CD8-positive, alpha-beta memory T cell (primary cell): ENCODE measurements at regions not wholly inside any gene's neighbourhood (a gene's known extent, or its start where the extent isn't known, plus 50 kb on each side); places are given as distances from the start of the nearest gene placed in this dataset.
A peak's percentile ranks its signal among the peaks of the same experiment; 100 is the strongest.

ENCODE experiments used
- CTCF ChIA-PET: fragments of 350-600 bp; sonication (Branson Sonifier 250); formaldehyde crosslinking; loops from one replicate; lab custom pipeline; 2021; ENCODE audit warnings: antibody characterized with exemption; lab: Charles Lee
- POLR2A ChIA-PET: fragments of 350-600 bp; sonication (Branson Sonifier 250); formaldehyde crosslinking; loops from one replicate; lab custom pipeline; 2021; ENCODE audit warnings: antibody characterized with exemption; lab: Charles Lee
- DNase-seq, 5 donors: peaks; one replicate each; pipeline versions ENCODE4 v3.0.0 to v3.0.0-alpha.2; 2020 to 2022; ENCODE audit warnings: mixed read lengths in 1 of 5
- H3K27ac ChIP-seq: one replicate; pipeline ENCODE4 v1.7.0; 2013; ENCODE audit warnings: low read depth, mild to moderate bottlenecking, low read length, moderate library complexity
- H3K27me3 ChIP-seq: 2 replicates; pipeline ENCODE4 v1.7.0; 2013; ENCODE audit warnings: low read length, mild to moderate bottlenecking; ENCODE audit not compliant: insufficient read depth, poor library complexity, severe bottlenecking
- H3K36me3 ChIP-seq: 2 replicates; pipeline ENCODE4 v1.7.0; 2013; ENCODE audit warnings: mild to moderate bottlenecking, low read length, moderate library complexity; ENCODE audit not compliant: insufficient read depth
- H3K4me1 ChIP-seq: 2 replicates; pipeline ENCODE4 v1.7.0; 2013; ENCODE audit warnings: mild to moderate bottlenecking, low read length, moderate library complexity; ENCODE audit not compliant: insufficient read depth
- H3K4me3 ChIP-seq: 2 replicates; pipeline ENCODE4 v1.7.0; 2013; ENCODE audit warnings: mild to moderate bottlenecking, low read length
- H3K9me3 ChIP-seq: 2 replicates; pipeline ENCODE4 v1.7.0; 2013; ENCODE audit warnings: mild to moderate bottlenecking, low read length
- H3K27ac Mint-ChIP-seq, 8 donors: one replicate each; pipeline ENCODE4 v1.8.0; 2020 to 2021; ENCODE audit warnings: mixed read lengths in 8 of 8, mild to moderate bottlenecking in 6 of 8, inconsistent platforms in 3 of 8, moderate library complexity in 3 of 8
- H3K27me3 Mint-ChIP-seq, 2 donors: one replicate each; pipeline ENCODE4 v1.8.0; 2020 to 2021; ENCODE audit warnings: mixed read lengths in 2 of 2, mild to moderate bottlenecking in 1 of 2, moderate library complexity in 1 of 2
- H3K36me3 Mint-ChIP-seq, 3 donors: one replicate each; pipeline ENCODE4 v1.8.0; 2020 to 2021; ENCODE audit warnings: mixed read lengths in 3 of 3, inconsistent platforms in 1 of 3, mild to moderate bottlenecking in 1 of 3
- H3K4me1 Mint-ChIP-seq, 3 donors: one replicate each; pipeline ENCODE4 v1.8.0; 2020 to 2021; ENCODE audit warnings: mixed read lengths in 3 of 3, inconsistent platforms in 1 of 3, mild to moderate bottlenecking in 1 of 3
- H3K4me3 Mint-ChIP-seq, 7 donors: one replicate each; pipeline ENCODE4 v1.8.0; 2020 to 2021; ENCODE audit warnings: mixed read lengths in 7 of 7, mild to moderate bottlenecking in 6 of 7, moderate library complexity in 4 of 7, inconsistent platforms in 2 of 7
- H3K9me3 Mint-ChIP-seq, 5 donors: one replicate each; pipeline ENCODE4 v1.8.0; 2020 to 2022; ENCODE audit warnings: mixed read lengths in 5 of 5, mild to moderate bottlenecking in 3 of 5, moderate library complexity in 2 of 5, inconsistent platforms in 1 of 5

DNA sequence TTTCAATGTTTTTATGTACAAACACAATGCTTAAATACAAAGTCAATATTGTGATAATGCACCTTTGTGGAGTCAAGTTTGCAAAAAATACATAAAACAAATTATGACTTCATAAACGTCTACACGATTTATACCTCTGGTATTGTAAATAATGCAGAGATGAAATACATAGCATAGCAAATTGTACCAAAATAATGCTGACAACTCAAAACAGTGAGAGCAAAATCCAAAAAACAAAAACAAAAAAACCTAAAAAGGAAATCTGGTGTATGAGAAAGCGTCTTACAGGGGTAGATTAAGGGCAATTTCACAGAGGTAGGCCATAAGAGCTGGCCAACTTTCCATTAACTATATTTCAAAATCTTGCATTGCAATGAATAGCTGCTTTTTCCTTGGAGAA, 161.5 kb upstream of the LRRC7 start:
- H3K36me3 ChIP-seq: no peaks in the 10 kb centered on the region
- CTCF ChIA-PET: no interaction called here
- no peak for DNase-seq
- H3K4me1 ChIP-seq: no peaks in the 10 kb centered on the region
- H3K9me3 Mint-ChIP-seq: peaks cover 0 to 14% (median 3%) of the 10 kb centered on the region in 5 donors
- no peak overlapping the region for H3K4me3 Mint-ChIP-seq
- H3K27ac Mint-ChIP-seq: no peak overlapping the region
- no peak overlapping the region for H3K27ac ChIP-seq
- no peaks in the 10 kb centered on the region for H3K4me1 Mint-ChIP-seq
- no peaks in the 10 kb centered on the region for H3K27me3 Mint-ChIP-seq
- H3K9me3 ChIP-seq: no peaks in the 10 kb centered on the region
- H3K4me3 ChIP-seq: no peak overlapping the region
- H3K36me3 Mint-ChIP-seq: no peaks in the 10 kb centered on the region
- POLR2A ChIA-PET: no interaction called here
- H3K27me3 ChIP-seq: no peaks in the 10 kb centered on the region

- Mint-ChIP-seq H3K4me3 (no peak overlapping the region), H3K4me1 (no peaks in the 10 kb centered on the region), H3K27ac (no peak overlapping the region), H3K27me3 (no peaks in the 10 kb centered on the region), H3K36me3 (no peaks in the 10 kb centered on the region), H3K9me3 (peaks cover 0 to 11% (median 5%) of the 10 kb centered on the region in 5 donors)
- no peak overlapping the region for H3K4me3 ChIP-seq
- H3K27ac ChIP-seq: no peak overlapping the region
- no peaks in the 10 kb centered on the region for H3K4me1 ChIP-seq
- no peak for DNase-seq
- H3K36me3 ChIP-seq: no peaks in the 10 kb centered on the region
- CTCF ChIA-PET: no interaction called here
- POLR2A ChIA-PET: no interaction called here
- no peaks in the 10 kb centered on the region for H3K9me3 ChIP-seq
- no peaks in the 10 kb centered on the region for H3K27me3 ChIP-seq
Observed at GRCh38 chr1:69409731-69410456, 157.8 kb upstream of the LRRC7 start.

GRCh38 chr1:69410457-69410850, 157.3 kb upstream of the LRRC7 start:
- Histone ChIP-seq H3K4me1 (no peaks in the 10 kb centered on the region), H3K27me3 (no peaks in the 10 kb centered on the region), H3K9me3 (no peaks in the 10 kb centered on the region), H3K4me3 (no peak overlapping the region), H3K36me3 (no peaks in the 10 kb centered on the region), H3K27ac (no peak overlapping the region)
- Mint-ChIP-seq H3K4me3 (no peak overlapping the region), H3K27ac (no peak overlapping the region), H3K36me3 (no peaks in the 10 kb centered on the region), H3K27me3 (no peaks in the 10 kb centered on the region), H3K4me1 (no peaks in the 10 kb centered on the region), H3K9me3 (peaks cover 0 to 11% (median 5%) of the 10 kb centered on the region in 5 donors)
- ChIA-PET POLR2A (no interaction called here), CTCF (no interaction called here)
- no peak for DNase-seq

DNA sequence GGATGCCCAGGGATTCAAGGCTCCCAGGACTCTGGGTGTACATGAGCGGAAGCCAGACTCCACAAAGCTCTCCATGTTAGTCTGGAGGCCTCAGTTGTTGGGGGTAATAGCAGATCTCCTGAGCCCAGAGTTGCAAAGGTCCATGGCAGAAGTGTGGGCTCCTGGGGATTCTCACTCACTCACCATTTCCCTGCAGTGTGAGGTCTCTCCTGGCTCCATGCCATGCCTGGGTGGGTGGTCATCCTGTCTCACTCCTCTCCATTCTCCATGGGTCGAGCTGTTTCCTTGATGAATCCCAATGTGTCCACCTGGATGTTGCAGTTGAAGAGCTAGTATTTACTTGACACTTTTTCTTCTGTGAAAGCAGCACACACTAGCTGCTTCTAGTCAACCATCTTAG, 156.8 kb upstream of the LRRC7 start:
- Mint-ChIP-seq H3K27me3 (no peaks in the 10 kb centered on the region), H3K9me3 (peaks cover 0 to 11% (median 5%) of the 10 kb centered on the region in 5 donors), H3K27ac (peak overlapping the region in 1 of 8 donors; percentile 9), H3K4me1 (no peaks in the 10 kb centered on the region), H3K36me3 (no peaks in the 10 kb centered on the region), H3K4me3 (no peak overlapping the region)
- no peaks in the 10 kb centered on the region for H3K9me3 ChIP-seq
- ChIA-PET CTCF (no interaction called here), POLR2A (no interaction called here)
- no peaks in the 10 kb centered on the region for H3K27me3 ChIP-seq
- no peak for DNase-seq
- no peak overlapping the region for H3K4me3 ChIP-seq
- no peak overlapping the region for H3K27ac ChIP-seq
- no peaks in the 10 kb centered on the region for H3K36me3 ChIP-seq
- no peaks in the 10 kb centered on the region for H3K4me1 ChIP-seq

- Mint-ChIP-seq H3K27ac (no peak overlapping the region), H3K27me3 (no peaks in the 10 kb centered on the region), H3K4me1 (no peaks in the 10 kb centered on the region), H3K9me3 (peaks cover 0 to 11% (median 10%) of the 10 kb centered on the region in 5 donors), H3K36me3 (no peaks in the 10 kb centered on the region), H3K4me3 (no peak overlapping the region)
- Histone ChIP-seq H3K27ac (no peak overlapping the region), H3K4me1 (no peaks in the 10 kb centered on the region), H3K4me3 (no peak overlapping the region), H3K36me3 (no peaks in the 10 kb centered on the region), H3K27me3 (no peaks in the 10 kb centered on the region), H3K9me3 (no peaks in the 10 kb centered on the region)
- CTCF ChIA-PET: no interaction called here
- POLR2A ChIA-PET: no interaction called here
- DNase-seq: no peak
Observed at GRCh38 chr1:69411617-69412016, 156.1 kb upstream of the LRRC7 start.

DNA sequence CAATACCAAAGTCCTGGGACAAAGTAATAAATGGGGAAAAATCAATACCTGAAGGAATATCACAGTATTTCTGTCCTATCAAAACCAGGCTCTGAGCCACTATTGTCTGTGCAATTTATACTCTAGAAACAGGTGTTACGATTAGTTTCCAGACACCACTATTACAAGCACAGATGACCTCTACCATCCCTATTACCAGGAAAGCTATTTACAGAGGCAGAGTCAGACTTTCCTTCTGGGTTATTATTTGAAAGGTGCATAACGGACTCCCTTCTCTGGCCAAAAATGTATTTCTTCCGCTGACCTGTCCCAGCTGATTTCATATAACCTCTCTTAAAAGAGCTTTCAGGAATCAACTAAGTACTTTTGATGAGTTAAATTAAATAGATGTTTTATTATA, 154.6 kb upstream of the LRRC7 start:
- H3K27ac Mint-ChIP-seq: no peak overlapping the region
- no peaks in the 10 kb centered on the region for H3K27me3 ChIP-seq
- H3K36me3 ChIP-seq: no peaks in the 10 kb centered on the region
- ChIA-PET POLR2A (no interaction called here), CTCF (no interaction called here)
- H3K27me3 Mint-ChIP-seq: no peaks in the 10 kb centered on the region
- no peak for DNase-seq
- H3K9me3 ChIP-seq: no peaks in the 10 kb centered on the region
- H3K4me3 ChIP-seq: no peak overlapping the region
- H3K27ac ChIP-seq: no peak overlapping the region
- H3K36me3 Mint-ChIP-seq: no peaks in the 10 kb centered on the region
- peaks cover 3 to 18% (median 10%) of the 10 kb centered on the region in 5 donors for H3K9me3 Mint-ChIP-seq
- no peaks in the 10 kb centered on the region for H3K4me1 ChIP-seq
- H3K4me3 Mint-ChIP-seq: no peak overlapping the region
- H3K4me1 Mint-ChIP-seq: no peaks in the 10 kb centered on the region

- Histone ChIP-seq H3K36me3 (no peaks in the 10 kb centered on the region), H3K9me3 (no peaks in the 10 kb centered on the region), H3K27me3 (no peaks in the 10 kb centered on the region), H3K4me3 (no peak overlapping the region), H3K4me1 (no peaks in the 10 kb centered on the region), H3K27ac (no peak overlapping the region)
- no peak for DNase-seq
- Mint-ChIP-seq H3K27ac (no peak overlapping the region), H3K9me3 (peaks cover 5 to 24% (median 8%) of the 10 kb centered on the region in 5 donors), H3K4me1 (no peaks in the 10 kb centered on the region), H3K4me3 (no peak overlapping the region), H3K27me3 (no peaks in the 10 kb centered on the region), H3K36me3 (no peaks in the 10 kb centered on the region)
- POLR2A ChIA-PET: no interaction called here
- CTCF ChIA-PET: no interaction called here
Observed at GRCh38 chr1:69414574-69414973, 153.1 kb upstream of the LRRC7 start.

- Mint-ChIP-seq H3K27me3 (no peaks in the 10 kb centered on the region), H3K9me3 (peaks cover 7 to 19% (median 14%) of the 10 kb centered on the region in 5 donors), H3K36me3 (no peaks in the 10 kb centered on the region), H3K4me3 (no peak overlapping the region), H3K4me1 (no peaks in the 10 kb centered on the region), H3K27ac (no peak overlapping the region)
- no peak overlapping the region for H3K27ac ChIP-seq
- POLR2A ChIA-PET: no interaction called here
- H3K27me3 ChIP-seq: no peaks in the 10 kb centered on the region
- no peaks in the 10 kb centered on the region for H3K9me3 ChIP-seq
- no peaks in the 10 kb centered on the region for H3K4me1 ChIP-seq
- H3K36me3 ChIP-seq: no peaks in the 10 kb centered on the region
- CTCF ChIA-PET: no interaction called here
- no peak overlapping the region for H3K4me3 ChIP-seq
- DNase-seq: no peak
Observed at GRCh38 chr1:69421286-69421685, 146.4 kb upstream of the LRRC7 start.
